Mesenchymal stem cell (in vitro differentiated cells and primary cell): ENCODE measurements at regions not wholly inside any gene's neighbourhood (a gene's known extent, or its start where the extent isn't known, plus 50 kb on each side); places are given as distances from the start of the nearest gene placed in this dataset.
"Not testable (repeated sequence)": the region's sequence is repeated elsewhere in the genome, so short reads cannot be mapped to it uniquely, and the experiment has no call there.

ENCODE experiments used
- DNase-seq: peaks from one replicate; pipeline ENCODE4 v3.0.0-alpha.2; 2013
- H2AFZ ChIP-seq: one replicate; pipeline ENCODE4 v1.6.1; 2013; ENCODE audit warnings: low read depth, mild to moderate bottlenecking, control low read depth, inconsistent platforms, low read length, moderate library complexity
- H2AK5ac ChIP-seq: 2 replicates; pipeline ENCODE4 v1.6.1; 2013; ENCODE audit warnings: low read length, moderate library complexity, mild to moderate bottlenecking, inconsistent platforms; ENCODE audit not compliant: severe bottlenecking
- H2BK120ac ChIP-seq: one replicate; pipeline ENCODE4 v1.6.1; 2013; ENCODE audit warnings: low read depth, mild to moderate bottlenecking, inconsistent platforms, low read length, moderate library complexity
- H2BK12ac ChIP-seq, 2 experiments: one replicate each; pipeline ENCODE4 v1.6.1; 2013; ENCODE audit warnings: inconsistent platforms in 2 of 2, low read length in 2 of 2, mild to moderate bottlenecking in 2 of 2, moderate library complexity in 2 of 2, control low read depth in 1 of 2
- H2BK15ac ChIP-seq: one replicate; pipeline ENCODE4 v1.6.1; 2013; ENCODE audit warnings: mild to moderate bottlenecking, low read depth, inconsistent platforms; ENCODE audit not compliant: poor library complexity, severe bottlenecking
- H2BK5ac ChIP-seq: 2 replicates; pipeline ENCODE4 v1.6.1; 2013; ENCODE audit warnings: low read depth, mild to moderate bottlenecking, low read length, control low read depth, inconsistent platforms; ENCODE audit not compliant: poor library complexity, severe bottlenecking
- H3K14ac ChIP-seq, 2 experiments: one replicate each; pipeline ENCODE4 v1.6.1; 2013; ENCODE audit warnings: inconsistent platforms in 2 of 2, low read length in 2 of 2, control low read depth in 1 of 2, mild to moderate bottlenecking in 1 of 2, moderate library complexity in 1 of 2
- H3K18ac ChIP-seq, 2 experiments: one replicate each; pipeline ENCODE4 v1.6.1; 2013; ENCODE audit warnings: inconsistent platforms in 2 of 2, low read length in 2 of 2, control low read depth in 1 of 2, low read depth in 1 of 2, mild to moderate bottlenecking in 1 of 2
- H3K23ac ChIP-seq, 2 experiments: one replicate each; pipeline ENCODE4 v1.6.1; 2013; ENCODE audit warnings: inconsistent platforms in 2 of 2, low read length in 2 of 2, mild to moderate bottlenecking in 2 of 2, moderate library complexity in 2 of 2, control low read depth in 1 of 2
- H3K27ac ChIP-seq: 2 replicates; pipeline ENCODE4 v1.5.1; 2013; ENCODE audit warnings: mild to moderate bottlenecking, moderate library complexity, low read length, control low read depth, inconsistent platforms; ENCODE audit not compliant: poor library complexity, severe bottlenecking
- H3K27me3 ChIP-seq, 2 experiments: 2 replicates each; pipeline versions ENCODE4 v1.6.1 to v1.7.0; 2013; ENCODE audit warnings: low read length in 2 of 2, mild to moderate bottlenecking in 2 of 2, moderate library complexity in 2 of 2, control low read depth in 1 of 2, inconsistent platforms in 1 of 2; ENCODE audit not compliant: control insufficient read depth in 1 of 2, insufficient read depth in 1 of 2
- H3K36me3 ChIP-seq, 2 experiments: 2 replicates each; pipeline versions ENCODE4 v1.6.1 to v1.7.0; 2013; ENCODE audit warnings: low read length in 2 of 2, control low read depth in 1 of 2, inconsistent platforms in 1 of 2, low read depth in 1 of 2, mild to moderate bottlenecking in 1 of 2; ENCODE audit not compliant: insufficient read depth in 2 of 2, control insufficient read depth in 1 of 2
- H3K4ac ChIP-seq, 2 experiments: one replicate each; pipeline ENCODE4 v1.6.1; 2013; ENCODE audit warnings: inconsistent platforms in 2 of 2, low read length in 2 of 2, mild to moderate bottlenecking in 2 of 2, moderate library complexity in 2 of 2, control low read depth in 1 of 2, low read depth in 1 of 2
- H3K4me1 ChIP-seq: 2 replicates; pipeline ENCODE4 v1.6.1; 2013; ENCODE audit warnings: low read depth, low read length, control low read depth; ENCODE audit not compliant: control insufficient read depth, insufficient read depth
- H3K4me2 ChIP-seq: 2 replicates; pipeline ENCODE4 v1.6.1; 2013; ENCODE audit warnings: low read length, mild to moderate bottlenecking, inconsistent platforms; ENCODE audit not compliant: poor library complexity, severe bottlenecking
- H3K4me3 ChIP-seq, 2 experiments: 2 replicates each; pipeline versions ENCODE4 v1.5.1 to v1.7.0; 2013; ENCODE audit warnings: low read length in 2 of 2, mild to moderate bottlenecking in 2 of 2, control low read depth in 1 of 2, low read depth in 1 of 2; ENCODE audit not compliant: insufficient read depth in 1 of 2
- H3K79me1 ChIP-seq: replicated peaks from 2 replicates; pipeline ENCODE4 v1.6.1; 2013; ENCODE audit warnings: mild to moderate bottlenecking, control low read depth, low read length, inconsistent platforms; ENCODE audit not compliant: poor library complexity, severe bottlenecking
- H3K9ac ChIP-seq: 2 replicates; pipeline ENCODE4 v1.7.0; 2013; ENCODE audit warnings: mild to moderate bottlenecking, low read length, moderate library complexity
- H3K9me3 ChIP-seq: 2 replicates; pipeline ENCODE4 v1.7.0; 2013; ENCODE audit warnings: mild to moderate bottlenecking, low read length; ENCODE audit not compliant: control insufficient read depth
- H4K8ac ChIP-seq: one replicate; pipeline ENCODE4 v1.6.1; 2013; ENCODE audit warnings: inconsistent platforms, mild to moderate bottlenecking, low read length, moderate library complexity
- H4K91ac ChIP-seq: one replicate; pipeline ENCODE4 v1.6.1; 2013; ENCODE audit warnings: mild to moderate bottlenecking, low read length, inconsistent platforms
- WGBS: methylation state at CpG from one replicate; pipeline ENCODE4 v1.1.7; 2013; ENCODE audit warnings: mixed read lengths; 5-methylcytosine and 5-hydroxymethylcytosine counted together

GRCh38 chr16:15219679-15220615 lies 125.9 kb upstream of the RRN3 start:
- not testable (repeated sequence) for H2AK5ac ChIP-seq, H3K18ac ChIP-seq, H2BK5ac ChIP-seq, H2AFZ ChIP-seq, H3K27me3 ChIP-seq, H3K23ac ChIP-seq, H3K4me3 ChIP-seq, H3K79me1 ChIP-seq, H3K9ac ChIP-seq, H4K8ac ChIP-seq, H2BK15ac ChIP-seq, H3K4me1 ChIP-seq, H3K4me2 ChIP-seq, H2BK120ac ChIP-seq, H3K27ac ChIP-seq, H3K4ac ChIP-seq, H3K36me3 ChIP-seq, H4K91ac ChIP-seq, H2BK12ac ChIP-seq, H3K14ac ChIP-seq, H3K9me3 ChIP-seq
- WGBS, result 14% methylated on average over 2 of the region's 19 CpGs
- DNase-seq, result peak; percentile 9

- H3K9ac ChIP-seq, H4K8ac ChIP-seq, H3K4me3 ChIP-seq, H3K4ac ChIP-seq, H2AFZ ChIP-seq, H4K91ac ChIP-seq, H3K9me3 ChIP-seq, H3K23ac ChIP-seq, H3K4me2 ChIP-seq, H3K36me3 ChIP-seq, H2BK120ac ChIP-seq, H2BK15ac ChIP-seq, H3K14ac ChIP-seq, H2BK5ac ChIP-seq, H2AK5ac ChIP-seq, H3K79me1 ChIP-seq, H3K4me1 ChIP-seq, H3K27me3 ChIP-seq, H2BK12ac ChIP-seq, H3K18ac ChIP-seq, H3K27ac ChIP-seq, DNase-seq: not testable (repeated sequence)
- no CpG with 5 or more reads among the region's 9 CpGs for WGBS
Measured at GRCh38 chr16:15218856-15219500, 124.9 kb upstream of the RRN3 start.

- H3K9ac ChIP-seq, H2AFZ ChIP-seq, H2BK120ac ChIP-seq, H3K14ac ChIP-seq, H3K23ac ChIP-seq, H2AK5ac ChIP-seq, H3K4me3 ChIP-seq, H3K27ac ChIP-seq, DNase-seq, H3K36me3 ChIP-seq, H3K4me2 ChIP-seq, H3K4ac ChIP-seq, H3K79me1 ChIP-seq, H3K4me1 ChIP-seq, H2BK15ac ChIP-seq, H3K27me3 ChIP-seq, H2BK5ac ChIP-seq, H2BK12ac ChIP-seq, H3K18ac ChIP-seq, H4K91ac ChIP-seq, H3K9me3 ChIP-seq, H4K8ac ChIP-seq: not testable (repeated sequence)
- WGBS, result 79% methylated on average over 3 of the region's 10 CpGs
Measured at GRCh38 chr16:15207202-15207981, 113.3 kb upstream of the RRN3 start.

- H3K4ac ChIP-seq, H3K14ac ChIP-seq, H3K23ac ChIP-seq, H2BK5ac ChIP-seq, H3K36me3 ChIP-seq, H3K27ac ChIP-seq, H3K27me3 ChIP-seq, H3K9ac ChIP-seq, H4K8ac ChIP-seq, H2BK15ac ChIP-seq, H2BK120ac ChIP-seq, H3K4me1 ChIP-seq, H3K79me1 ChIP-seq, H3K18ac ChIP-seq, H4K91ac ChIP-seq, H3K9me3 ChIP-seq, DNase-seq, H2AFZ ChIP-seq, H3K4me2 ChIP-seq, H2AK5ac ChIP-seq, H2BK12ac ChIP-seq: not testable (repeated sequence)
- no CpG with 5 or more reads among the region's 9 CpGs for WGBS
- peak overlapping the region in 1 of 2 experiments; percentile 33 for H3K4me3 ChIP-seq
Measured at GRCh38 chr16:15206439-15206838, 112.4 kb upstream of the RRN3 start.
